HuH-7.5 (cell line): ENCODE measurements at regions not wholly inside any gene's neighbourhood (a gene's known extent, or its start where the extent isn't known, plus 50 kb on each side); places are given as distances from the start of the nearest gene placed in this dataset.
A peak's percentile ranks its signal among the peaks of the same experiment; 100 is the strongest.
"Not testable (repeated sequence)": the region's sequence is repeated elsewhere in the genome, so short reads cannot be mapped to it uniquely, and the experiment has no call there.

Experiments used
- DNase-seq: peaks from one replicate; pipeline ENCODE4 v3.0.0; 2011; ENCODE audit warnings: low spot score

DNA sequence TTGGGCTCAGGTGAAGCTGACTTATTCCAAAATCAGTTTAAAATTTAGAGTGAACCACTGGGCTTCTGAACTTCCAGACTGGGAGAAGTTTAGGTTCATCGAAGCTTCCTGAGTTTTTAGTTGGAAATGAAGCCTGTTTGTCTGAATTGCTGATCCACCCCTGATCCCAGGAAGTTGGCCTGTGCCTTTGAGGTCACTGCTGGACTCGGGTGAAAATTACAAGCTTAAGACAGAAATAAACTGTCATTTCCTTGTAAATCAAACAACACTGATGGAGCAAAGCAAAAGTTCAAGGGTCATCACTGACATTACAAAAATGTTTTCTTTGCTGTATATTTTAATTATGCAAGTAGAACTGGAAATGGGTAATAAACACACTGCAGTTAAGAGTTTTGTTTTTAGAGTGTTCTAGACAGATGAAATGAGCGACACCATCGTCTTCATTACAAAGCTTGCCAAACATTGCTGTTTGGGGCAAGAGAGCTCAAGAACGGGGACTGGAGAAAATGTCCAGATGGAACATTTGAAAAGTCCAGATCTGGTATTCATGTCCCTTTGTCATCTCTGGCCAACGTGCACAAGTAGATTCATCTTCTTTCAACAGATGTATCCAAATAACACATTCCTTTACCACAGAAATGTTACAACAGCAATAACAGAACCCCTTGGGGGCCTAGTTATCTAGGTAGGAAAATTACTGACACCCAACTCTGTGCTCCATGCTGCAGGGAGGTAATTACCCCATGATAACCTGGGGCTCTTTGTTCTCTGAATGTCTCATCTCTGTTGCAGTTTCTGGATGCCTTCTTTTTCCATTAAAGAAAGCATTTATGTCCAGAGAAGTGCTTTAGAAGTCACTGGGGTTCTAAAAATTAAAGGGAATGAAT is 142.4 kb upstream of the ERCC6L2 start:
- no peak for DNase-seq

DNA sequence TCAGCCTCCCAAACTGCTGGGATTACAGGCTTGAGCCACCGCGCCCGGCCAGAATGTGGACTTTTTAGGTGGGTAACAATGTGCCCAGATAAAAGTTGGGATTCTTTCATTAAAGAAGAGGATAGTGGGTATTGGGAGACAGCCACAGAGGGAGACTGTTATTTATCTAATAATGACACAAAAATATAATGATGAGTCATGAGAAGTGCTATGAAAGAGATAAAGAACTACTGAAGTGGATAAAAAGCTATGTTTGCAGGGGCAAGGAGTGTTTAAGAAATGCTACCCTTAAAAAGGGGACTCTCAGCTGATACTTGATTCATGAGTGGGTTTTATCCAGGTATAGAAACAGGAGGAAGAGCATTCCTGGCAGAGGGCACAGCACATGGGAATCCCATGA is 143.6 kb upstream of the ERCC6L2 start:
- DNase-seq = no peak

DNA sequence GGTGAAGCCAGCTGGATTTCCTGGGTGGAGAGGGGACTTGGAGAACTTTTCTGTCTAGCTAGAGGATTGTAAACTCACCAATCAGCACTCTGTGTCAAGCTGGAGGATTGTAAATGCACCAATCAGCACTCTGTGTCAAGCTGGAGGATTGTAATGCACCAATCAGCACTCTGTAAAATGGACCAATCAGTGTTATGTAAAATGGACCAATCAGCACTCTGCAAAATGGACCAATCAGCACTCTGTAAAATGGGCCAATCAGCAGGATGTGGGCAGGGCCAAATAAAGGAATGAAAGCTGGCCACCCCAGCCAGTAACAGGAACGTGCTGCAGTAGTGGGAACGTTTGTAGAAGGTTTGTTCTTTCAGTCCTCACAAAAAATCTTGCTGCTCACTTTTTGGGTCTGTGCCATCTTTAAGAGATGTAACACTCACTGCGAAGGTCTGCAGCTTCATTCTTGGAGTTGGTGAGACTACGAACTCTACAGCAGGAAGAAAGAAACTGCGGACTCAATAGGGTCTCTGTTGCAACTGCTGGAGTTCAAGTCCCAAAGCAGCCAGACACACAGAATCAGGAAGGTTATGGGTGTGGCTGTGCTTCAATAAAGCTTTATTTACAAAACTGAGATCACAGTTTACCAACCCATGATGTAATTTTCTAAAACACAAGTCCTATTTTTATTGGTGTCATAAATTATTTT is 145.7 kb upstream of the ERCC6L2 start:
- peak; percentile 45 for DNase-seq

DNA sequence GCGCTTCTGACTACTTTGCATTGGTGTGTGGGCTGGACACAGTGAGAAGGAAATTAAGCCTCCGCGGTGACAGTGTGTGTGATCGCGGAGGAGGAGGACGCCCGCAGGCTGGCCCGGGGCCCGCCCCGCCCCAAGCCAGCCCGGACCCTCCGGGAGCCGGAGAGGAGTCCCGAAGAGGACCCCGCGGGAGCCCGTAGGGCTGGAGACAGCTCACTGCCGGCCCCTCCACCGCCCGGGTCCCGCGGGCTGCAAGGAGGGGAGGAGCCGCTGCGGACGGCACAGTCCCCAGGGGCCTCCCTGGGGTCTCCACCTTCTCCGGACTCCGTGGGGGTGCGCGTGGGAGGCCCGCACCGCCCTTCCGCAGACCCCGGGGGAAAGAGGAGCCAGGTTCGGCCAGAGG is 146.4 kb upstream of the ERCC6L2 start:
- no peak for DNase-seq

- DNase-seq = no peak
These were observed 147.5 kb upstream of the ERCC6L2 start for GRCh38 chr9:95727947-95728520.

DNA sequence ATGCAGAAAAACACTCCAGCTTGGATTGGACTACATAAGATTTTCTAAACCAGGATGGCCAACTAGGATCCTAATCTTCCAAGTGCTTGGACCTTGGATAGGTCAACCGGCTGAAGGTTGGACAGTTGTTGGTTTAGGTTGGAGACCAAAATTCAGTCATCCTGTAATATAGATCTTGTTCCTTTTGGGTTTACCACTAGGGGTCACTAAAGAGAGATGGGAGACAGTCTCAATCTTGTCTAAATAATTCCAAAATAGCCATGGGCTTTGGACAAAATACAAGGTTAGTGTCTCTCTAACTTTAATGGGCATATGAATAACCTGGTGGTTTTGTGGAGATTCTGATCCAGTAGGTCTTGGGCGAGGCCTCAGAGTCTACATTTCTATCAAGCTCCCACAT is 148.7 kb upstream of the ERCC6L2 start:
- peak; percentile 75 for DNase-seq

GRCh38 chr9:95725045-95725444 is 150.4 kb upstream of the ERCC6L2 start:
- no peak for DNase-seq

- no peak for DNase-seq
These were observed 151.1 kb upstream of the ERCC6L2 start for GRCh38 chr9:95724253-95724991.

DNA sequence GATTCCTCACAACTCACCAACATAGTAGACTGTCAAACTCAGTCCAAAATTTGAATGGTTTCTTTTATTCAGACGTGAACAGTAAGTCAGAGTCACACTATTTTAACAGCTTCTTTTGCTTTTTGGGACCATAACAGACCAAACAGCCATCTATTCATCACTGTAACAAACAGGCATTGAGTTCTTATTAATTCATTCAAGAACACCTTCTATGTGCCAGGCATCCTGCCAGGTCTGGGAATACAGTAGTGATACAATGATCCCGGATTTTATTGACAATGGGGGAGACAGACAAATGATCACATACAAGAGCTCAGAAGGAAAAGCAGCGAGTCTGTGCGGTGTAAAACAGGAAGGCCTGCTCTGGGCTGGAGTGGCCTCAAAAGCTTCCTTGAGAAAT is 153.3 kb upstream of the ERCC6L2 start:
- DNase-seq = no peak

DNA sequence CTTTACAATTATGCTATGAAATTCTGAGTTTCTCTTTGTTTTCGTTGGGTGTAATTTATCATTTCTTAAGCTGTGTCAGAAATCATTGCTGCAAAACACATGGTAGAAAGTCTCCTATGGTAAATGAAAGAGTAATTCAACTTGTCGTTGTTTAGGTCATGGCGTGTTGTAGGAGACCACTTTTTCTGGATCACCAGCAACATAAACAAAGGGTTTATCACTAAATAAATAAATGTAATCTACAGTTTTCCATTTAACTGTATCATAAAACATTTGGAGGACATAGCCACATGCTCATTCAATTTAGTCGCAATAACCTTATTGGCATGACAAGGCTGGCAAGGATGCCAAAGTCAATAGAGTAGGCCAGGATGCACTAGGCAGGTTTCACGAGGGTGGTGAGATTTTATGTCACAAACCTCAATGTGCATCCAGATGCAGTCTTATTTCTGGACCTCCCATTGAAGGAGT is 154.4 kb upstream of the ERCC6L2 start:
- no peak for DNase-seq

GRCh38 chr9:95720496-95720895 is 155.0 kb upstream of the ERCC6L2 start:
- DNase-seq = no peak

- DNase-seq = no peak
These were observed 156.1 kb upstream of the ERCC6L2 start for GRCh38 chr9:95719354-95719753.

GRCh38 chr9:95718263-95718662 is 157.2 kb upstream of the ERCC6L2 start:
- no peak for DNase-seq

DNA sequence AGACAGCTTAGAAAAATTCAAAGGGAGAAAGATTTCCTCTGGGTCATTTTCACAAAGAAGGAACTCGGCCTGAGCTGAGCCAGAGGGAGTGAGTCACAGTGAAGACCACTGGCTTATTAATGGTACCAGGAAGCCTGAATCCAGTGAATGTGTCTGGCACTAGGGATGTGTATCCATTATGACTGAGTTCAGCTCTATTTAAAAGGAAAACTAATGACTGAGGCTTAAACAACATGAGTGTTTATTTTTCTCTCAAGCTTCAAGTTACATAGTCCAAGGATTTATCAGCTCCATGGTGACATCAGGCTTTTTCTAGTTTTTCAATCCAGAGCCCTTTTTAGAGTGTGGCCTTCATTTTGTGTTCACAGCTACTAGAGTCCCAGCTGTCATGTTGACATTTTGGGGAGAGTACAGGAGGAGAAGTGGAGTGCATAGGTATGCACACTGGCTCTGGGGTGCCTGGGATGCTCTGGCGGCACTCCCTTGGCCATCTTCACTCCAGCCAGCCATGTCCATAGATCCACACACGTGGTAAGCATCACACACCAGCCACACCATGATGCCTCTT is 159.5 kb upstream of the ERCC6L2 start:
- DNase-seq = no peak

DNA sequence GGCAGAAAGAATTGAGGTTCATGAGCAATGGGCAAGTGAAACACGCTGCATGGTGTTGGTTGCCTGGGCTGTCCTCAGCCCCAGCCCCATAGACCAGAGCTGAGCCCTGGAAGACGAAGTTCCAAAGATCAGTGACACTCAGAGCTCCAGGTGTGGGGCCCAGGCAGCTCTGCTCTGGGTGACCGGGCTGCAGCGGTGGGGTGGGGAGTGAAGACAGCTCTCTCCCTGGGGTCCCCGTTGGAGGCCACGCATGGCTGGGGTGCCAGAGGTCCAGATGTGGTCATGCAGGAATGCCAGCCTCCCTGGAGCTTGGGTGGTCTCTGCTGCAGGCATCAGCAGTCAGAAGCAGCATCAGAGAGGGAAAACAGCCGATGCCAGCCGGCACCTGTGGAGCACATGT is 165.0 kb upstream of the ERCC6L2 start:
- DNase-seq = no peak

DNA sequence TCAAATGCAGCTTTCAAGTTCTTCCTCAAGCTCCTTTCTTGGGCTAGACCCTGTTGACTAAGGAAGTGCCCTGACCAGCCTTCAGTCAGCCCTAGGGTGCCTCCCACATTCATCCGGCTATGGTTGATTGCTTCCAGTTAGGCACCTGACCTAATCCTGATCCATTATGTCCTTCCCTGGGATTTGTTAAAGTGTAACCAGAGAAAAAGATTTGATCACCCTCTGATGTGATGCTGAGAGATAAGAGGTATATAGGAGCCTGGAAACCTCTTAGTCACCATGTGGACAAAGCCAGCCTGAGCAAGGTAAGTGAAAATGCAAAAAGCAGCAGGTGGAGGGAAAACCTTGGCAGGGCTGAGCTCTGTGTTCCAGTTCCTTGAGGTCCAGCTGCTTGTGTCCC is 178.8 kb upstream of the ERCC6L2 start:
- DNase-seq = no peak

- no peak for DNase-seq
These were observed 174.7 kb upstream of the PTCH1 start for GRCh38 chr9:95691435-95691834.

GRCh38 chr9:95689669-95690068 is 172.9 kb upstream of the PTCH1 start:
- no peak for DNase-seq

DNA sequence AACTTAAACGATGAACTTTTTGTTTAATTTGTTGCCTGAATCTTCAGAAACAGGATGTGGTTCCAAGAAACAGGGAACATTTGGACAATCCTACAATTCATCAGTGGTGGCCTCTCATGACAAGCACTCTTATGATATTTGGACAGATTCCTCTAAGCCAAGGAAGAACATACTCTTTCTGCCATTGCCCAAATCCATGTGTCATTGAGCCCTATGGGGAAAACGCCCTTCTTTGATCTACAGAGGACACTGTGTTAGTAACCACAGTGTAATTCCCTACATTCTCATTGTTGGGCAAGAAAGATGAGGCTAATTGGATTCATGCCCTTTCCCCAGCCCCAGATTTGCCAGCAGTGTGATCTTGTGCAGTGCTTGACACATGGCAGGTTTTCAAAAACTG is 167.7 kb upstream of the PTCH1 start:
- DNase-seq = no peak

DNA sequence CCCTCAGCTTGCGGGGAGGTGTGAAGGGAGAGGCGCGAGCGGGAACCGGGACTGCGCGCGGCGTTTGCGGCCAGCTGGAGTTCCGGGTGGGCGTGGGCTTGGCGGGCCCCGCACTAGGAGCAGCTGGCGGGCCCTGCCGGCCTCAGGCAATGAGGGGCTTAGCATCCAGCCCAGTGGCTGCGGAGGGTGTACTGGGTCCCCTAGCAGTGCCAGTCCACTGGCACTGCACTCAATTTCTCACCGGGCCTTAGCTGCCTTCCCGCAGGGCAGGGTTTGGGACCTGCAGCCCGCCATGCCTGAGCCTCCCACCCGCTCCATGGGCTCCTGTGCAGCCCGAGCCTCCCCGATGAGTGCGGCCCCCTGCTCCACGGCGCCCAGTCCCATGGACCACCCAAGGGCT is 163.5 kb upstream of the PTCH1 start:
- DNase-seq = not testable (repeated sequence)

DNA sequence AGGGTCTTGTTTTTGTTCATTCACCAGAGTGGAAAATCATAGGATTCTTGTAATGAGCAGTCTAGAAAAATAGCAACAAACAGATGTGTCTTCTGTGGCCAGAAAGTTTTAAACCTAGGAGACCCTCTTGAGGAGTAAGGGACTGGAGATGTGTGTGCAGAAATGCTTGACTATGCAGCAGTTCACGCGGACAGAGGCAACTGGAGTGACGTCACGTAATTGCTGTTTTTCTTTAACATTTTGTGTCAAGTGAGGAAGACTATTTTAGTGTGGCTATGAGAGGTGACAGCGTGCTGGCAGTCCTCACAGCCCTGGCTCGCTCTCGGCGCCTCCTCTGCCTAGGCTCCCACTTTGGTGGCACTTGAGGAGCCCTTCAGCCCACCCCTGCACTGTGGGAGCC is 163.1 kb upstream of the PTCH1 start:
- DNase-seq = no peak

DNA sequence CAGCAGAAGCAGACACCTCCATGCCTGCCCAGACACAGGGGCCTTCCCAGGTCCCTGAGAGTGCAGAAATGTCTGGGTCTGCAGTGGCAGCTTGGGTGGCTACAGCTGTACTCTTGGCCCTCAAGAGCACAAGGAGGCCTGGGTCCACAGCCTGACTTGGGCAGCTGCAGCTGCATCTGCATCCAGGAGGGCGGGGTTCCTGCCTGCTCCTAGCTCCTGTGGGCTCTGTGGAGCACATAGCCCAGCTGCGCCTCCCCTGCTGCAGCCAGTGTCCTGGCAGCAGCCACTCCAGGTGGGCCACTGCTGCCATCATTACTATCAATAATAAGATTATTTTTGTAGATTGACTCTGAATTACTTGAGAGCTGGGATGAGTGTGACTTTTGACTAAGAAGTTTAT is 162.0 kb upstream of the PTCH1 start:
- no peak for DNase-seq
